ENCODE measurements at regions not wholly inside any gene's neighbourhood (a gene's known extent, or its start where the extent isn't known, plus 50 kb on each side); places are given as distances from the start of the nearest gene placed in this dataset.

DNA sequence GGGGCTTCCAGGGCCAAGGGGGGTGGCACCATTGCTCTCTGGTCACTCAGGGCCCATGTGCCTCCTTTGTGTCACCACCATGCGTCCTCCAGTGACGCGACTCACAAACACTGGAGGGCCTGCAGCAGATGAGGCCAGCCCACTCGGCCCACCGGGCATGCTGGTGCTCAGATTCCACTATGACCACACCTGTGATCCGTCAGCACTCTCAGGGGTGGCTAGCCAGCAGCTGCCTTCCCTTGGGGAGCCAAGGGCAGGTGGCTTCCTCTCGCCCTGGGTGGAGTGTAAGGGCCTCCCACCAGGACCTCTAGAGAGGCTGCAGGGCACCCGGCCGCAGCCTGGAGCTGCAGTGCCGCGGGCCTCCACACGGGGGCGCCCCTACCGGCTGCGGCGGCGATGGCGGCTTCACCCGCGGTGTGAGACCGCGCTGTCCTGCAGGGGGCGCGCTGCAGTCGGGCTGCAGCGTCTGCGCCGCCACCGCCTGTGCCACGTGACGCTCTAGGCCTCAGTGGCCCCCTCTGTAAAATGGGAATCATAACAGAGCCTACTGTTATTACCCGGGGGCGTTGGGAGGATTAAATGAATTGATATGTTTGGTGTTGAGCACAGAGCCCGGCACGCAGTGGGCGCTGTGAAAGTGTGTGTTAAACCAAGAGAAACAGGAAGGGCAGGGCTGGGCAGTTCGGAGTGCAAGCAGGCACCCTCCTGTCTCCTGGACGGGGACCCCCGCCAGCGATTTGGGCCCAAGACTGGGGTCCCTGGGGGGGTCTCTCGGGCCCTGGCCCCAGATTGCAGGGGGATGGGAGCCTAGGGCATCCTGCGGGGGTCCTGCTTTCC lies 192.4 kb upstream of the GSE1 start:
- intact Hi-C loops (cut with micrococcal nuclease) = loop anchor here (1.0 to 2.0 kb wide), 5 partner anchors 114 to 298 kb away; partner anchors contain the start of gene GINS2

- intact Hi-C loops (cut with micrococcal nuclease) = loop anchor here (2.0 kb wide), 1 partner anchor 267 kb away; the partner anchor contains the start of gene GINS2
These were observed 191.6 kb upstream of the GSE1 start for GRCh38 chr16:85421338-85422195.

DNA sequence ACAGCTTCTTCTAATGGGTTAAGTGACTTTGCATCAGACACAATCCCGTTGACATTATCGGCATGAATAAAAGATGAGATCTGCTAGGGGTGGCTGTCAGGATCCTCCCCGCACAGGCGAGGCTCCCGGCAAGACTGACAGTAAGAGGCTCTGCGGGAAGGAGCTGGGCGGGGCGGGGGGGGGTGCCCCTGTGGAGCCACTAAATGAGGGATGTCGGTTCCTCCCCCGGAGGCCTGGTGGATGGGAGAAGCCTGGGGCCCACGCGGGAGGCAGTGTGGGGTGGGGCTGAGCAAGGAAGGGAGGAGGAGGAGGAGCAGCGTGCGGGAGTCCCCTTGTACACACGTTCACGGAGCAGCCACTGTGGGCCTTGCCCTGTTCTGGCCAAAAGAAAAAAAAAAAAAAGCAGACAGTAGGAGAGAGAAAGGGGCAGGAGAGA lies 190.9 kb upstream of the GSE1 start:
- intact Hi-C loops (cut with micrococcal nuclease) = no loop called here

GRCh38 chr16:85422632-85423550 lies 190.2 kb upstream of the GSE1 start:
- intact Hi-C loops (cut with micrococcal nuclease) = no loop called here

GRCh38 chr16:85423631-85424030 lies 189.5 kb upstream of the GSE1 start:
- intact Hi-C loops (cut with micrococcal nuclease) = no loop called here

DNA sequence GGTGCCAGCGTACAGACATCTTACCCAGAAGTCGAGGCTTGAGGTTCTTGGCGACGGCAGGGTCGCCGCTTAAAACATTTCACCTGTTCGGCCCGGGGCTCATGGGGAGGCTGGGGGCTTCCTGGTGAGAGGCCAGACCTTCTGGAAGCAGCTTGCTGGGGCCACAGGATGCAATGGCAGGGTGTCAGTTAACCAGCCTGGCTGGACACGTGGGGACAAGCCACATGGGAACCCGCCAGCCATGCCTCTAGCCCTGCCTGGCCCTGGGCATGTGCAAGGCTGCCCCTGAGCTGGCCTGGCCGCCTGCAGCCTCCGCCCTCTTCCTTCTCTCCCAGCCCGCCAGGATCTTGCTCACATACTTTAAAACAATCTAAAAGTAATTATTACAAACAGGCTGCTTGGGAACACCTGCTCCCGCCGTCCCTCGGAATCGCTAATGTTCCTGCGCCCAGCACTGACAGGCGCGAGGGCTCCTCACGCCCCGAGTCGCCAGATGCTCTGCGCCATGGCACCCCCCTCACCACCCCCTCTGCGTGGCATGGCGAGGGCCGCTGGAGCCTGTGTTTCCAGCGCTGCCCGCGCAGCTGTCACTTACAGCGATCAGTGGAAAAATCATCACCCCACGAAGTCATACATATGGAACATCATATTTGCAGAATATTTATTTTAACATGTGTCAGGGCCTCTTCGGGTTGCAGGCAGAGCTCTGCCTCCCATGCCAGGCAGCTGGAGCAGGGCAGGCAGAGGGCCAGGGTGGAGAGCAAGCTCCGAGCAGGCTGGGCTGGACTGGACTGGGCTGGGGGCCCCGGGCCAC lies 188.7 kb upstream of the GSE1 start:
- intact Hi-C loops (cut with micrococcal nuclease) = no loop called here

DNA sequence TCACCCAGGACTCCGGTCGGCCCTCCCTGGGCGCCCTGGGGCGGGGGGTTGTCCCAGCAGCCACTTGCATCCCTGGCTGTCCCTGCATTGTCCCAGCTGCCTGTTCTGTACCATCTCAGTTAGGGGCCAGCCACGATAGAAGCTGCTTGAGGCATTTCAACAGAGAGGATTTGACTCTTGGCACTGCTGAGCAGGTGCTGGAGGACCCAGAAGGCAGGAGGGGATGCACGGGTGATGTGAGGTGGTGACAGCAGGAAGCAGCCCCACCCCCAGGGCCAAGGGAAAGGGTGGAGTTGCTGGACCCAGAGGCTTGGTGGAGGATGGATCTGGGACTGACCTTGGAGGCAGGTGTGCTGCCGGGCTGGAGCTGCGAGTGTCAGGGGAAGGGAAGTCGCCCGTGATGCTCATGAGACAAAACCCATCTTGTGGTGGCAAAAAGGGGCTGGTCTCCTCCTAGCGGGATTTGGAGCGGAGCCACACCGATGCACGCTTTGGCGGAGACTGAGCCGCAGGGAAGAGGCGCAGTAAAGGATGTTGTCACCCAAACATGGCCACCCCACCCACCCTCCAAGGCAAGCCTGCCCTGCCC lies 188.0 kb upstream of the GSE1 start:
- intact Hi-C loops (cut with micrococcal nuclease) = no loop called here

- intact Hi-C loops (cut with micrococcal nuclease) = no loop called here
These were observed 186.3 kb upstream of the GSE1 start for GRCh38 chr16:85426806-85427205.

GRCh38 chr16:85428168-85428898 lies 184.8 kb upstream of the GSE1 start:
- intact Hi-C loops (cut with micrococcal nuclease) = loop anchor here (1.0 kb wide), 1 partner anchor 125 kb away; no protein-coding TSS in a partner anchor

DNA sequence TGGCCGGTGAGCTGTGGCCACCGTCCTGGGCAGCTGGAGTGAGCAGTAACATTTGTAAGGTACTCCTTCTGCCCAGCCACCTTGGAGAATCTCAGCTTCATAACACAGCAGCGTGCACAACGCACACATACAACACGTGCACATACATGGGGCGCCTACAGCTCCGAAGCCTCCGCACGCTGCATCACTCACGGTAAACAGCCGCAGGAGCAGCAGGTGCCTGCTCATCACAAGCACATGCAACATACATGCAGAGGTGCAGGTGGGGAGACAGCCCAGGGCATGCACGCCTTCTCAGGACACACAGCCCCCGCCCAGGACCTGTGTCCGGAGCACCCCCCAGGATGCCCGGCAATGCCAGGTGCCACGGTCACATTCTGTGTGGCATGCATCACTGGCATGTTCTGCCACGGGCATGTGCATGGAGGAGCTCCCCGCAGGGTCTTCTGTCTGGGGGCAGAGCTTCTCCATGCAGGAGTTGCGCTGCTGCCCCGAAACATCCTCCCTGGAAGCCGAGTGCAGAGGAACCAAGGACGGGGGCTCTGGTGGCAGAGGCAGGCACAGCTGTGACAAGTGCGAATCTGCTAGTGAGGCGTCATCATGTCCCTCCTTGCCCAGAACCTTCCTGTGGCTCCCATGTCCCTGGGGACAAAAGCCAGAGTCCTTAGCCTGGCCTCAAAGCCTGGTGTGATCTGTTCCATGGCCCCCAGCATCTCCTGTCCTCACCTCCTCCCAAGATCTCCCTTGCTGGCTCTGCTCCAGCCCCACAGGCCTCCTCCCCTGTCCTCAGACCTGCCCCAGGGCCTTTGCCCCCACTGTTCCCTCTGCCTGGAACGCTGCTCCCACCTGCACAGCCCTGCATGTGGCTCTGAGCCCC lies 184.0 kb upstream of the GSE1 start:
- intact Hi-C loops (cut with micrococcal nuclease) = loop anchor here (1.0 kb wide), 1 partner anchor 126 kb away; no protein-coding TSS in a partner anchor

- intact Hi-C loops (cut with micrococcal nuclease) = no loop called here
These were observed 183.2 kb upstream of the GSE1 start for GRCh38 chr16:85429776-85430522.

- intact Hi-C loops (cut with micrococcal nuclease) = no loop called here
These were observed 182.3 kb upstream of the GSE1 start for GRCh38 chr16:85430523-85431421.

DNA sequence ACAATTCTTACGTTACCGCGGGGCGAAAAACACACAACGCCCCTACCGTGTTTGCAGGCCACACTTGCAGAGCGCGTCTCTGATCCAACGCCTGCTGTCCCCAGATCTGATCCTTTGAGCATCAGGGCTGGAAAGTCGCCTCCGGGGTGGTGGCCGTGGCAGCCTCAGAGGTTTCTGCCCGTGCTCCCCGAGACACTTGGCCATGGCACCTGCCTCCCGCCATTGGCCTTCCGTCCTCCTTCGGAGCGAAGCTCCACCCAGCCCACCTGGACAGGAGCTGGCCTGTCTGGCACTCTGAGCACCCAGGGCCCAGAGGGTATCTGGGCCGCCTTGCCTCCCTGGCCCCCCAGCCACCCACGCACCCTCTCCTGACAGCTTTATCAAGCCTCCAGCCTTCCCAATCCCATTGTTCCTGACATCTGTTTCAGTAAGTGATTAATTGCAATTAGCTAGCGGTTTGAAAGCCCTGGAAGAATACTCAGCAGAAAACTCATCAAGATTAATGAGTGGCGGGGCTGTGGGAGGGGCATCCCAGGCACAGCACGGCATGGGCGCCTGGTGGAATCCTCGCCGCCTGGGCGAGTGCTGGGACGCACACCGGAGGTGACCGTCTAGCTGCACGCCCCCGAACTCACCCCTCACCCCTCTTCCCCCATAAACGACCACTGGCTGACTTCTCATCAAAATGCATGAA lies 181.5 kb upstream of the GSE1 start:
- intact Hi-C loops (cut with micrococcal nuclease) = no loop called here

- intact Hi-C loops (cut with micrococcal nuclease) = no loop called here
These were observed 180.5 kb upstream of the GSE1 start for GRCh38 chr16:85432606-85433005.

GRCh38 chr16:85433477-85433876 lies 179.6 kb upstream of the GSE1 start:
- intact Hi-C loops (cut with micrococcal nuclease) = no loop called here

DNA sequence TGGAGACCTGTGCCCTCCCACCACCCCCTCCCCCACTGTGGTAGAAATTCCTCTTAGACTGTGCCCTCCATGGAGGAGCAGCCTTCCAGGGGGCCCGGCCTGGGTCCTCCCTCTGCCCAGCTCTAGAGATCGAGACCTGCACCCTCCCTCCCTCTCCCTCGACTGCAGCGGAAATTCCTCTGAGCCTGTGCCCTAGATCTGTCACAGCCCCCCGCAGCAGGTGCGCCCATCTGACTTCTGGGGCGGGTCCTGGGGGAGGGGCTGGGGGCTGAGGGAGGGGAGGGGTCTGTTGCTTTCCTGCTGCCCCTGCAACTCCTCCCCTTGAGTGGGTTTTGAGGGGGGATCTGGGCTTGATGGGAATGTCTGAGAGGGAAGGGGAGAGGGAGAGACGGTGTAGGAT lies 177.8 kb upstream of the GSE1 start:
- intact Hi-C loops (cut with micrococcal nuclease) = no loop called here
